B cell (primary cell): ENCODE measurements at regions not wholly inside any gene's neighbourhood (a gene's known extent, or its start where the extent isn't known, plus 50 kb on each side); places are given as distances from the start of the nearest gene placed in this dataset.

Experiments
- ATAC-seq: fragments of 200-7000 bp; cut with Tn5 transposase; one replicate; pipeline ENCODE4 v1.10.0; 2021; ENCODE audit warnings: low read depth, mild to moderate bottlenecking, moderate number of reproducible peaks, moderate library complexity
- CTCF ChIA-PET: fragments of 350-600 bp; sonication (Branson Sonifier 250); formaldehyde crosslinking; loops from one replicate; lab custom pipeline; 2021; ENCODE audit warnings: antibody characterized with exemption, inconsistent platforms; lab: Charles Lee
- POLR2A ChIA-PET: fragments of 350-600 bp; sonication (Branson Sonifier 250); formaldehyde crosslinking; loops from one replicate; lab custom pipeline; 2021; ENCODE audit warnings: antibody characterized with exemption; lab: Charles Lee
- DNase-seq: peaks from one replicate; pipeline ENCODE4 v3.0.0; 2013
- H2AFZ ChIP-seq: 2 replicates; pipeline ENCODE4 v1.6.1; 2012; ENCODE audit warnings: mild to moderate bottlenecking, low read depth, low read length; ENCODE audit not compliant: insufficient read depth, poor library complexity, severe bottlenecking
- H3K27ac ChIP-seq, 2 donors: 1 replicate in 1 of 2; 2 replicates in 1 of 2; pipeline ENCODE4 v1.5.1; 2012 to 2013; ENCODE audit warnings: low read length in 2 of 2, mild to moderate bottlenecking in 2 of 2, moderate library complexity in 1 of 2
- H3K27me3 ChIP-seq, 4 experiments: fragments of 200-600 bp in 1 of 4; sonication (generic) in 1 of 4; replicated peaks in 1 of 4; 1 replicate in 2 of 4; 2 replicates in 2 of 4; pipeline versions ENCODE4 v1.6.1 to v1.7.0; 2013 to 2016; ENCODE audit warnings: low read length in 3 of 4, mild to moderate bottlenecking in 2 of 4, mixed read lengths in 1 of 4, moderate library complexity in 1 of 4; ENCODE audit not compliant: insufficient read depth in 4 of 4, control insufficient read depth in 3 of 4; ENCODE audit errors: control extremely low read depth in 1 of 4
- H3K36me3 ChIP-seq, 2 experiments: replicated peaks in 1 of 2; 1 replicate in 1 of 2; 2 replicates in 1 of 2; pipeline versions ENCODE4 v1.6.1 to v1.7.1; 2013; ENCODE audit warnings: low read length in 1 of 2; ENCODE audit not compliant: insufficient read depth in 2 of 2, control insufficient read depth in 1 of 2; ENCODE audit errors: control extremely low read depth in 1 of 2, extremely low read depth in 1 of 2
- H3K4me1 ChIP-seq, 2 donors: fragments of 200-600 bp in 1 of 2; sonication (generic) in 1 of 2; 1 replicate in 1 of 2; 2 replicates in 1 of 2; pipeline versions ENCODE4 v1.5.1 to v1.6.1; 2013 to 2017; ENCODE audit warnings: low read length in 2 of 2; ENCODE audit not compliant: control insufficient read depth in 2 of 2, insufficient read depth in 2 of 2
- H3K4me2 ChIP-seq: replicated peaks from 2 replicates; pipeline ENCODE3; 2012; ENCODE audit warnings: mild to moderate bottlenecking, low read depth, low read length; ENCODE audit not compliant: poor library complexity, severe bottlenecking
- H3K4me3 ChIP-seq, 5 experiments: fragments of 200-600 bp in 1 of 5; sonication (generic) in 1 of 5; 1 replicate in 3 of 5; 2 replicates in 2 of 5; pipeline versions ENCODE4 v1.5.1 to v1.7.0; 2011 to 2016; ENCODE audit warnings: low read length in 4 of 5, mild to moderate bottlenecking in 4 of 5, low read depth in 2 of 5, control low read depth in 1 of 5, moderate library complexity in 1 of 5; ENCODE audit not compliant: insufficient read depth in 1 of 5; ENCODE audit errors: control extremely low read depth in 1 of 5, extremely low read depth in 1 of 5
- H3K79me2 ChIP-seq: fragments of 200-600 bp; sonication (generic); one replicate; pipeline ENCODE4 v1.6.0; 2016; ENCODE audit warnings: low read length; ENCODE audit not compliant: control insufficient read depth, insufficient read depth
- H3K9ac ChIP-seq: fragments of 200-600 bp; sonication (generic); 2 replicates; pipeline ENCODE4 v1.6.1; 2017; ENCODE audit warnings: mild to moderate bottlenecking, low read length, moderate library complexity
- H3K9me3 ChIP-seq, 3 donors: one replicate each; pipeline versions ENCODE4 v1.6.1 to v1.7.1; 2013; ENCODE audit warnings: low read length in 2 of 3; ENCODE audit not compliant: control insufficient read depth in 2 of 3, insufficient read depth in 1 of 3; ENCODE audit errors: control extremely low read depth in 1 of 3
- H4K20me1 ChIP-seq: 2 replicates; pipeline ENCODE4 v1.6.0; 2012; ENCODE audit warnings: mild to moderate bottlenecking, low read length; ENCODE audit not compliant: insufficient read depth, control insufficient read depth, poor library complexity, severe bottlenecking
- H3K27ac Mint-ChIP-seq: one replicate; pipeline ENCODE4 v1.8.0; 2021; ENCODE audit warnings: mixed read lengths
- H3K27me3 Mint-ChIP-seq: one replicate; pipeline ENCODE4 v1.8.0; 2021; ENCODE audit warnings: mixed read lengths
- H3K4me1 Mint-ChIP-seq: one replicate; pipeline ENCODE4 v1.8.0; 2021; ENCODE audit warnings: mixed read lengths
- H3K4me3 Mint-ChIP-seq: one replicate; pipeline ENCODE4 v1.8.0; 2021; ENCODE audit warnings: mixed read lengths
- H3K9me3 Mint-ChIP-seq: one replicate; pipeline ENCODE4 v1.8.0; 2022; ENCODE audit warnings: mixed read lengths; ENCODE audit not compliant: insufficient read depth
- CTCF ChIP-seq: fragments of 200-600 bp; IDR thresholded peaks from one replicate; pipeline ENCODE4 v1.8.0; 2022; ENCODE audit warnings: antibody characterized with exemption, mild to moderate bottlenecking
- EZH2 ChIP-seq: IDR thresholded peaks from 2 replicates; pipeline ENCODE4 v1.6.1; 2012; ENCODE audit warnings: borderline replicate concordance, low read depth, mild to moderate bottlenecking, moderate library complexity, low read length; ENCODE audit not compliant: insufficient read depth, poor library complexity, severe bottlenecking
- WGBS: methylation state at CpG from one replicate; pipeline ENCODE4 v1.1.5; 2013; ENCODE audit warnings: missing lambda C conversion rate; ENCODE audit not compliant: insufficient coverage; 5-methylcytosine and 5-hydroxymethylcytosine counted together
- intact Hi-C: fragments of 100-400 bp; cut with micrococcal nuclease; formaldehyde crosslinking; loops from one replicate; pipeline ENCODE4 v1.10.0; 2022

- WGBS: 95% methylated on average over 3 of the region's 7 CpGs
- no peak for ATAC-seq
- Mint-ChIP-seq H3K9me3 (no peaks in the 10 kb centered on the region), H3K27ac (no peak overlapping the region), H3K4me3 (no peak overlapping the region), H3K27me3 (peaks cover 4% of the 10 kb centered on the region), H3K4me1 (no peaks in the 10 kb centered on the region)
- H3K36me3 ChIP-seq: no peaks in the 10 kb centered on the region
- no peak overlapping the region for H2AFZ ChIP-seq
- no peaks in the 10 kb centered on the region for H3K79me2 ChIP-seq
- H3K4me3 ChIP-seq: no peak overlapping the region
- TF ChIP-seq CTCF (no peak), EZH2 (no peak)
- no peak overlapping the region for H3K27ac ChIP-seq
- no peaks in the 10 kb centered on the region for H3K4me1 ChIP-seq
- no peak for DNase-seq
- no peaks in the 10 kb centered on the region for H4K20me1 ChIP-seq
- CTCF ChIA-PET: interaction anchor here (0.6 kb wide), 1 partner anchor 237 kb away, joined by 3 read pairs; no protein-coding TSS in a partner anchor
- no peak overlapping the region for H3K4me2 ChIP-seq
- H3K9ac ChIP-seq: no peak overlapping the region
- no peaks in the 10 kb centered on the region for H3K27me3 ChIP-seq
- intact Hi-C loops: no loop called here
- H3K9me3 ChIP-seq: no peaks in the 10 kb centered on the region
- POLR2A ChIA-PET: no interaction called here
Observed at GRCh38 chr2:104638190-104638858, 215.6 kb upstream of the POU3F3 start.

- H3K27me3 ChIP-seq: no peaks in the 10 kb centered on the region
- no peaks in the 10 kb centered on the region for H3K4me1 Mint-ChIP-seq
- DNase-seq (no peak), ATAC-seq (no peak)
- no peak for TF ChIP-seq CTCF
- no peak for TF ChIP-seq EZH2
- POLR2A ChIA-PET: no interaction called here
- H3K9ac ChIP-seq: no peak overlapping the region
- H3K36me3 ChIP-seq: no peaks in the 10 kb centered on the region
- H3K27me3 Mint-ChIP-seq: peaks cover 4% of the 10 kb centered on the region
- no peaks in the 10 kb centered on the region for H3K79me2 ChIP-seq
- intact Hi-C loops: no loop called here
- H3K9me3 ChIP-seq: no peaks in the 10 kb centered on the region
- H3K4me3 Mint-ChIP-seq: no peak overlapping the region
- no peak overlapping the region for H3K27ac ChIP-seq
- H3K4me3 ChIP-seq: no peak overlapping the region
- no peak overlapping the region for H2AFZ ChIP-seq
- H4K20me1 ChIP-seq: no peaks in the 10 kb centered on the region
- no peak overlapping the region for H3K27ac Mint-ChIP-seq
- H3K9me3 Mint-ChIP-seq: no peaks in the 10 kb centered on the region
- no peak overlapping the region for H3K4me2 ChIP-seq
- H3K4me1 ChIP-seq: no peaks in the 10 kb centered on the region
- CTCF ChIA-PET: interaction anchor here (0.6 kb wide), 1 partner anchor 236 kb away, joined by 3 read pairs; no protein-coding TSS in a partner anchor
- WGBS: 93% methylated on average over 5 of the region's 7 CpGs
Observed at GRCh38 chr2:104638859-104639202, 215.1 kb upstream of the POU3F3 start.
